ENCODE measurements at regions not wholly inside any gene's neighbourhood (a gene's known extent, or its start where the extent isn't known, plus 50 kb on each side); places are given as distances from the start of the nearest gene placed in this dataset.

GRCh38 chr11:36885154-36885553 is 287.1 kb upstream of the RAG2 start:
- TF ChIP-seq CTCF (IDR thresholded peaks at IDR 0.05; ENCODE audit: insufficient read depth, low read length) (no peak), REST (IDR thresholded peaks at IDR 0.05; ENCODE audit: insufficient replicate concordance, low read depth) (no peak), SPI1 (IDR thresholded peaks at IDR 0.05; ENCODE audit: borderline replicate concordance, low read depth) (no peak), GABPA (IDR thresholded peaks at IDR 0.05; ENCODE audit: low read depth) (no peak)

Measured in HL-60 (cell line).